ENCODE measurements at regions not wholly inside any gene's neighbourhood (a gene's known extent, or its start where the extent isn't known, plus 50 kb on each side); places are given as distances from the start of the nearest gene placed in this dataset.

- no peaks in the 10 kb centered on the region for H3K27me3 Mint-ChIP-seq (ENCODE audit: insufficient read depth, unreplicated experiment)
- H3K4me1 ChIP-seq: no peaks in the 10 kb centered on the region
- ChIA-PET CTCF (no interaction called here), POLR2A (no interaction called here)
- H3K4me3 Mint-ChIP-seq (ENCODE audit: unreplicated experiment): no peak overlapping the region
- intact Hi-C loops (cut with micrococcal nuclease; ENCODE audit: unreplicated experiment): no loop called here
- H3K27ac Mint-ChIP-seq (ENCODE audit: unreplicated experiment): no peak overlapping the region
- BruUV-seq (replicated peaks): no TSS peak
- no peaks in the 10 kb centered on the region for H3K36me3 Mint-ChIP-seq (ENCODE audit: insufficient read depth, unreplicated experiment)
- no peaks in the 10 kb centered on the region for H3K27me3 ChIP-seq (replicated peaks; ENCODE audit: control insufficient read depth, insufficient read depth, low read length)
- no peaks in the 10 kb centered on the region for H3K4me1 Mint-ChIP-seq (ENCODE audit: low read depth, unreplicated experiment)
- H3K36me3 ChIP-seq (ENCODE audit: control insufficient read depth, insufficient read depth, low read length): no peaks in the 10 kb centered on the region
- no peaks in the 10 kb centered on the region for H3K9me3 ChIP-seq
- no peak for DNase-seq
- H3K4me3 ChIP-seq (ENCODE audit: low read depth, low read length): no peak overlapping the region
- TF ChIP-seq CTCF (IDR thresholded peaks at IDR 0.05; ENCODE audit: insufficient read depth in 1 of 2, low read depth in 1 of 2, low read length in 1 of 2, severe bottlenecking in 1 of 2, unreplicated experiment in 1 of 2): no peak
- H3K9me3 Mint-ChIP-seq (ENCODE audit: unreplicated experiment): no peaks in the 10 kb centered on the region
Observed at GRCh38 chr3:153889905-153890334, 231.3 kb upstream of the ARHGEF26 start.

GRCh38 chr3:153892126-153892525, 229.1 kb upstream of the ARHGEF26 start:
- no peaks in the 10 kb centered on the region for H3K27me3 Mint-ChIP-seq (ENCODE audit: insufficient read depth, unreplicated experiment)
- POLR2A ChIA-PET: no interaction called here
- TF ChIP-seq CTCF (IDR thresholded peaks at IDR 0.05; ENCODE audit: insufficient read depth in 1 of 2, low read depth in 1 of 2, low read length in 1 of 2, severe bottlenecking in 1 of 2, unreplicated experiment in 1 of 2): no peak
- BruUV-seq (replicated peaks): no TSS peak
- H3K4me3 ChIP-seq (ENCODE audit: low read depth, low read length): no peak overlapping the region
- H3K4me3 Mint-ChIP-seq (ENCODE audit: unreplicated experiment): no peak overlapping the region
- H3K27ac Mint-ChIP-seq (ENCODE audit: unreplicated experiment): no peak overlapping the region
- DNase-seq: no peak
- no peaks in the 10 kb centered on the region for H3K9me3 ChIP-seq
- H3K36me3 ChIP-seq (ENCODE audit: control insufficient read depth, insufficient read depth, low read length): no peaks in the 10 kb centered on the region
- no peaks in the 10 kb centered on the region for H3K36me3 Mint-ChIP-seq (ENCODE audit: insufficient read depth, unreplicated experiment)
- intact Hi-C loops (cut with micrococcal nuclease; ENCODE audit: unreplicated experiment): no loop called here
- no peaks in the 10 kb centered on the region for H3K27me3 ChIP-seq (replicated peaks; ENCODE audit: control insufficient read depth, insufficient read depth, low read length)
- no peaks in the 10 kb centered on the region for H3K4me1 Mint-ChIP-seq (ENCODE audit: low read depth, unreplicated experiment)
- no peaks in the 10 kb centered on the region for H3K4me1 ChIP-seq
- H3K9me3 Mint-ChIP-seq (ENCODE audit: unreplicated experiment): no peaks in the 10 kb centered on the region
- CTCF ChIA-PET: no interaction called here

- Mint-ChIP-seq H3K27ac (ENCODE audit: unreplicated experiment) (no peak overlapping the region), H3K4me1 (ENCODE audit: low read depth, unreplicated experiment) (no peaks in the 10 kb centered on the region), H3K9me3 (ENCODE audit: unreplicated experiment) (no peaks in the 10 kb centered on the region), H3K27me3 (ENCODE audit: insufficient read depth, unreplicated experiment) (no peaks in the 10 kb centered on the region), H3K36me3 (ENCODE audit: insufficient read depth, unreplicated experiment) (no peaks in the 10 kb centered on the region), H3K4me3 (ENCODE audit: unreplicated experiment) (no peak overlapping the region)
- no peaks in the 10 kb centered on the region for H3K27me3 ChIP-seq (replicated peaks; ENCODE audit: control insufficient read depth, insufficient read depth, low read length)
- no peaks in the 10 kb centered on the region for H3K4me1 ChIP-seq
- BruUV-seq (replicated peaks): no TSS peak
- CTCF ChIA-PET: no interaction called here
- POLR2A ChIA-PET: no interaction called here
- no peaks in the 10 kb centered on the region for H3K9me3 ChIP-seq
- TF ChIP-seq CTCF (IDR thresholded peaks at IDR 0.05; ENCODE audit: insufficient read depth in 1 of 2, low read depth in 1 of 2, low read length in 1 of 2, severe bottlenecking in 1 of 2, unreplicated experiment in 1 of 2): no peak
- H3K36me3 ChIP-seq (ENCODE audit: control insufficient read depth, insufficient read depth, low read length): no peaks in the 10 kb centered on the region
- intact Hi-C loops (cut with micrococcal nuclease; ENCODE audit: unreplicated experiment): no loop called here
- no peak for DNase-seq
- H3K4me3 ChIP-seq (ENCODE audit: low read depth, low read length): no peak overlapping the region
Observed at GRCh38 chr3:153894857-153895256, 226.3 kb upstream of the ARHGEF26 start.

Measured in Caco-2 (cell line).